Activated CD4-positive, alpha-beta T cell treated with anti-CD3 and anti-CD28 coated beads, Interleukin-2, amount 50 U/mL, for 24 hours (primary cell): ENCODE measurements at regions not wholly inside any gene's neighbourhood (a gene's known extent, or its start where the extent isn't known, plus 50 kb on each side); places are given as distances from the start of the nearest gene placed in this dataset.

Experiments used
- DNase-seq, 2 donors: peaks; one replicate each; pipeline ENCODE4 v3.0.0-alpha.2; 2020; ENCODE audit warnings: low read depth in 1 of 2, low spot score in 1 of 2

DNA sequence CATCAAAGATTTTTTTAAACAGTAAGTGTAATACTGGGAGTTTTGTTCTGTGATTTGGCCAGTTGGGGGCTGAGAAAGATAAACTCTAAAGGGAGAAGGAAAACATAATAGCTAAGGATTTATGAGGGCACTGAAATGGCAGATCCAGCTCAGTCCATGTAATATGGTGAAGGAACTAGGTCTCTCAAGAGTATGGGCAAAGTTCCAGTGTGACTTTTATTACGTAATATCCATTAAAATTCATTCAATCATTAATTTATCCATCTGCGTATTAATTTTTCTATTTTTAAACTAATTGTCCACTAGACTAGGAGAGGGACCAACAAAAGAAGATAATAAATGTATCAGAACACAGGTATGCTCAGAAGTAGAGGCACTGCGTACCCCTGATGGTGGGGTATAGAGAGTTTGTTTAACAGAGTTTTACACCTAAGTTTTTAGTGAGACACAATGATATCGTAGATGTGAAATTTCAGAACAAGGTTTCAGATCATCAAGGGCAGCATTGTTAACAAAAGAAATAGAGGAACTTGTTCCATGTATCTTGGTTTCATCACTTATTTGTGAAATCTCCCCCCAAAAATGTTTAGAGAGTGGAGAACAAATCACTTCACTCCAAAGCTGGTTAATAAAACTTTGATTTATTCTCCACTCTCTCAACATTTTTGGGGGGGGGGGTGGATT is 351.1 kb downstream of the GRXCR1 start:
- DNase-seq: no peak

- DNase-seq: no peak
These were observed 352.3 kb downstream of the GRXCR1 start for GRCh38 chr4:43244688-43245382.

GRCh38 chr4:43251841-43252240 is 359.3 kb downstream of the GRXCR1 start:
- no peak for DNase-seq

- DNase-seq: no peak
These were observed 361.0 kb downstream of the GRXCR1 start for GRCh38 chr4:43253541-43253940.

GRCh38 chr4:43264730-43265129 is 372.2 kb downstream of the GRXCR1 start:
- no peak for DNase-seq

GRCh38 chr4:43271946-43272345 is 379.4 kb downstream of the GRXCR1 start:
- DNase-seq: no peak

GRCh38 chr4:43274376-43274775 is 381.9 kb downstream of the GRXCR1 start:
- no peak for DNase-seq

GRCh38 chr4:43275779-43276178 is 383.3 kb downstream of the GRXCR1 start:
- DNase-seq: no peak

DNA sequence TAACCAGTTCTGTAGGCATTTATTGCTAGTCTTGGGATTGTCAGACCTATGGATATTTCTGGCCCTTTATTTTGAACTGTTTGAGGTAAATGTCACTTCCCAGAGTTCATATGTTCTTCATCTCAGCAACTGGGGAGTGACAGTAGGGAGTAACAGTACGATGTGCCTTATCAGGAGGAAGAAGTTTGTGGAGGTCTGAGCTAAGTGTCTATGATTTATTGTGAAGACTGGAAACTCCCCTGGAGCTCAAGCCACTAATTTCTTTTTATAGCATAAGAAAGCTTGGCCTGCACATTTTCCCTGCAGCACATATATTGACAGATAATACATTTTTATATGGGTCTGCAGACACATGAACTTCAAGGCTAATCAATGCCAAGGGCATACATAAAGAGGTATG is 383.8 kb downstream of the GRXCR1 start:
- DNase-seq: no peak

GRCh38 chr4:43277003-43277402 is 384.5 kb downstream of the GRXCR1 start:
- no peak for DNase-seq

GRCh38 chr4:43282534-43282933 is 390.0 kb downstream of the GRXCR1 start:
- no peak for DNase-seq

- DNase-seq: no peak
These were observed 393.6 kb downstream of the GRXCR1 start for GRCh38 chr4:43286137-43286536.

DNA sequence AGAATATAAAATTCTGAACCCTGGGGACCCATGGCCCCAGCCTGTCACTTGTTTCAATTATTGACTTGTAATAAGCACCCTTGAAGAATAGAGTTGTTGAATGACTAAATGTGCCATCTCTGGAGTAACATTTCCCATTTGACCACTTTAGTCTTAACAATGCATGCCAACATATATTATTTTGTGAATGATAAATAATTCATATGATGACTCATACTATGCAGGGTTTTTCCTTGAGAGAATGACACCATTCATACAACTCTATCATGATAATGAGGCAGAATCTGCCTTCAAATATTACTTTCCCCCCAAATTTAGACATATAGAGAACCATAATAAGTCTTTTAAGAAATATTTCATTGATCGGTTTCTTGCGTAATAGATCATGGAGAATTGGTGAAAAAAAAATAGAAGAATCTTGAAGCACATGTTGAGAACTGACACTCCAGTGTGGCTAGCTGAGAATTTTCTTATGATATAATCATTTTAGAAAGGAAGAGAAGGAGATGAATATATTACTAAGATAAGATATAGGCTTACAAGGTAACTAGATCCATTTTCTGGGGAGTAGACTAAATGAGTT is 404.5 kb downstream of the GRXCR1 start:
- no peak for DNase-seq

DNA sequence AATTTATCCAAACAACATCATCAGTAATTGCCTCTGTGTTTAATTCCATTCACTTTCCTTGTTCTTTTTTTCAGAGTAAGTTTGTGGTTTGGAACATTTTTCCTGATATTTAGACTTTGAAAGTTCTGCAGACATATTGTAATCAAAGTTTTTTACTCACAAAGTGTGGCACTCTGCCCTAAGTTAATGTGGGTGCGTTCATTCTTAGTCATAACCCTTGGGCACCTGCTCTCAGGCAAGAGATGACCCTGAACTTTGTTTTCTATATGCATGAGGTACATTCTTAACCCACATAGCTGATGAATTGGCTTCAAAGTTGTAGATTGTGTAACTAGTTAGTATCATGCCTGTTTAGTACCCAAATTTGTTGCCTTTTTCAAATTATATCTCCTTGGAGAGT is 424.3 kb downstream of the GRXCR1 start:
- no peak for DNase-seq

DNA sequence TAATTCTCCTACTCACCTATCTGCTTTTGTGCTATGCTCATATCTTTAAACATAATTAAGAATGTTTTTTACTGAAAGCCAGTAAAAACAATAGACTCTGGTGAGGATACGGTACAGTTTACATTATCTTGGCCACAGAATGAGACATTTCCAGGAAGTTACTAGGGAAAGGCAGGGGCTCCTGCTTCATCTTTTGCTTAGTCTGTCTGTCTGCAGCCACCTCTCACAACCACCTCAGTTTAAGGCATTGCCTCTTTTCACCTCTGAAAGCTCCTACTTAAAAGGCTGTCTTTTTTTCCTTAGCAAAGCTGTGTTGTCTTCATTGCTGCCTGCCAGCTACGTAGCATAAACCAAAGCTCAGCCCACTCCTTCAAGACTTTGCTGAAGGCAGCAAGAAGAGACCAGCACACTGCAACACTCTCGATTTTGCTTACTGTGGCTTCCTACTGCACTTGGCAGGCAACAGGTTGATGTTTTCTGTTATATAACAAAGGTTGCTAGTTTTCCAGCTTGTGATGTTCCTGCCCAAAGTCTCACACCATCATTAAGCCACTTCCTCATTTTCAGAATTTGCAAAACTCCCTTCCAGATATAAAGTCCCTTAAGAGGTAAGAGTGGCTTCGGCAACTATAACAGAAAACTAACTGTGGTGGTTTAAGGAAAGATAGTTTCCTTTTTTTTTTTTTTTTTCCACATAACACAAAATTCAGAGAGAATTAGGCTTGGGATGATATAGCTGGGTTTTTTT is 432.9 kb downstream of the GRXCR1 start:
- DNase-seq: no peak

GRCh38 chr4:43330288-43330687 is 437.8 kb downstream of the GRXCR1 start:
- DNase-seq: no peak

DNA sequence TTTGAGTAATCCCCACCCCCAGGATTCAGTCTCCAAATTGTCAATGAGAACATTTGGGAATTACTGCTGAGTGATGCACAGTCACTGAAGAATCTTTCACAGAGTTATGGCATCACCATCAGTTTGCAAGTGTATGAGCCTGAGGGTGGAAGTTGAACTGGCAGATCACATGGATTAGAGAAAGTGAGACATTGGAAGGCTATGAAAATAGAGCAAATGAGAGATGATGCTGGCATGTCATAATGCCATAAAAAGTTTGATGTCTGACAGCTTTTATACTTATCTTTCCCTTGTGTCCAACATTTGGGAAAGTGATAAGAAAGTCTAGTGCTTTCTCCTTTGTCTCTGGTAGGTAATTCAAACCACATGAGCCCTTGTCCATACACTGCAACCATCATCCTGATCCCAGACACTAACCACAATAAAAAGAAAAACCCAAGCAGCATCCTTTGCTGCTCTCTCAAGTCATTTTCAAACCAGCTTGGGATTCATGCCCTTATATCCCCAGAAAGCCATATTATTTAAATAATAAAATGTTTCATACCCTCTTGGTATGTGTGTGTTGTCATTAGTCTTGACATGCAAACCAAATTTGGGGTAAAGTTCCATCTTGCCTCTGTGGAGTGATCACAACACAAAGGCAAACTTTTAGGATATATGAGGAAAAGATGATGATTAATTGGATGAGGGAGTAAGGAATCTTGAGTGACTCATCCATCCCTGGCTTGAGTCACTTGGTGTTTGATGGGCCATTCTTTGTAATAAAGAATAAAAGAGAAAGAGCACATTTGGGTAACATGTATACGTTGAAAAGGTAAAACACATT is 438.9 kb downstream of the GRXCR1 start:
- DNase-seq: no peak

- no peak for DNase-seq
These were observed 439.5 kb downstream of the GRXCR1 start for GRCh38 chr4:43332052-43332425.

DNA sequence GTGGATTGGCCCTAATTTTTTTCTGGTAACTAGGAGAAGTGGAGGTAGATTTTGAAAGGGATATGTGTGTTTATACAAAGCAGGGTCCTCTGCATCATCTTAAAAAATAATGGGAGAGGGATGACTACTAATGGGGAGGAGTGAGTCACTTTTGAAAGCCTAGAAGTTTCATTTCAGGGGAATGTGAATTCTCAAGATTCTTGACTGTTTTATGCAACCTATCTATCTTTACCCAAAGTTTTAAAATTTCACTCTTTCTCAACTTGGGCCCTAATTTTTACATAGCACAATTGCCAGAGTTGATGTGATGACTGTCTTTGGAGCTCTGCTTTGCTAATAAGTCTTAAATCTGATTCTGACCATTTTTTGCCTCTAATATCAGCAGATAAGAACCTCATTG is 445.2 kb downstream of the GRXCR1 start:
- DNase-seq: no peak

GRCh38 chr4:43339435-43339834 is 446.9 kb downstream of the GRXCR1 start:
- DNase-seq: no peak

GRCh38 chr4:43341741-43342140 is 449.2 kb downstream of the GRXCR1 start:
- DNase-seq: no peak
